Spinal cord (tissue), 9 donors: ENCODE measurements at regions not wholly inside any gene's neighbourhood (a gene's known extent, or its start where the extent isn't known, plus 50 kb on each side); places are given as distances from the start of the nearest gene placed in this dataset.
A peak's percentile ranks its signal among the peaks of the same experiment; 100 is the strongest.

ENCODE experiments used
- DNase-seq, 6 donors: peaks; one replicate each; pipeline versions ENCODE4 v3.0.0 to v3.0.0-alpha.2; 2013 to 2015; ENCODE audit warnings: low spot score in 6 of 6, low read depth in 4 of 6
- H3K27ac ChIP-seq: one replicate; pipeline ENCODE4 v1.5.1; 2013; ENCODE audit warnings: low read depth, low read length, control low read depth
- H3K27me3 ChIP-seq: one replicate; pipeline ENCODE4 v1.6.1; 2013; ENCODE audit warnings: low read length; ENCODE audit not compliant: control insufficient read depth, insufficient read depth
- H3K36me3 ChIP-seq: one replicate; pipeline ENCODE4 v1.6.1; 2013; ENCODE audit warnings: low read length; ENCODE audit not compliant: control insufficient read depth, insufficient read depth
- H3K4me1 ChIP-seq: one replicate; pipeline ENCODE4 v1.6.1; 2013; ENCODE audit warnings: low read length; ENCODE audit not compliant: control insufficient read depth, insufficient read depth
- H3K4me3 ChIP-seq: one replicate; pipeline ENCODE4 v1.5.1; 2013; ENCODE audit warnings: low read depth, low read length, control low read depth
- H3K9me3 ChIP-seq: one replicate; pipeline ENCODE4 v1.6.1; 2013; ENCODE audit warnings: low read length; ENCODE audit not compliant: control insufficient read depth, insufficient read depth
- WGBS: methylation state at CpG from one replicate; pipeline ENCODE4 v1.1.5; 2013; ENCODE audit warnings: missing lambda C conversion rate; ENCODE audit not compliant: insufficient coverage; 5-methylcytosine and 5-hydroxymethylcytosine counted together
- donor health status: healthy.

GRCh38 chr2:156891609-156892008 lies 365.9 kb upstream of the GALNT5 start:
- Histone ChIP-seq H3K9me3 (no peaks in the 10 kb centered on the region), H3K4me3 (no peak overlapping the region), H3K36me3 (no peaks in the 10 kb centered on the region), H3K4me1 (no peaks in the 10 kb centered on the region), H3K27me3 (no peaks in the 10 kb centered on the region), H3K27ac (no peak overlapping the region)
- WGBS: no CpG with 5 or more reads among the region's 1 CpG
- peak in 1 of 6 donors; percentile 14 for DNase-seq

DNA sequence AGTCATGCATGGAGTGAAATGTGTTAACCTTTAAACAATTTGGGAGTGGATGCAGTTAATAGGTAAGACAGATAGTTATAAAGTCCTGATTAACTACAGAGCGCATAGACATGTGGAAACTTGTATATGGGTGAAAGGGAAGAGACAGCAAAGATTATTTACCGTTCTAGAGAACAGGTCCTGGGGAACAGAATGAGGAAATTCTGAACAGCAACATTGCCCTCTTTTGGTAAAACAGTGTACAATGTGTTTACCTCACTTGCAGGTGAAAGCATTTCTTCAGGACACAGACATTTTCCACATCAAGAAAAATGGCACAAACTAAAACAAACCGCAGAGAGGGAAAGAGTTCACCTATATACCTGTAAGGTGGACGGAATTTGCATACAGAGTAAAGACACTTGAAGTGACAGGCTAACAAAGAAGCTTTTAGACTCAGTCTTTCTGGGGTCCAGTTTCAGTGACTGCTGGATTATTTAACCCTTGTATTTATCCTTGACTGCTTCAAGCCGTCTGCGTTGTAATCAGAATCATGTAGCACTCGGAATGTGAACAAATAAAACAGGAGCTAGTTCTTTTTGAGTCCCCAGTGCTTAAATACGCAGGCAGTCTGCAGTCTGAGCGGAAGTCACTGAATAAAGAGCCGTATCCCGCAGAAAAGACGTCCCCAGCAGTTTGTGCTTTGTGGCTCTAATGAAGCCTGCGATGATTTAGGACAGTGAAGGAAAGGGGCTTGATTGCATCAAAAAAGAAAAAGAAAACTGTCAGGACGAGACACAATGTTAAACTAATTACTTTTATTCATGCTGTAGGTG lies 364.8 kb upstream of the GALNT5 start:
- Histone ChIP-seq H3K9me3 (no peaks in the 10 kb centered on the region), H3K27me3 (no peaks in the 10 kb centered on the region), H3K27ac (peak overlapping the region; percentile 26), H3K4me3 (peak overlapping the region; percentile 50), H3K36me3 (no peaks in the 10 kb centered on the region), H3K4me1 (no peaks in the 10 kb centered on the region)
- DNase-seq: peak; percentile 45 to 94 (median 63)
- WGBS: 2% methylated on average over 10 of the region's 14 CpGs

DNA sequence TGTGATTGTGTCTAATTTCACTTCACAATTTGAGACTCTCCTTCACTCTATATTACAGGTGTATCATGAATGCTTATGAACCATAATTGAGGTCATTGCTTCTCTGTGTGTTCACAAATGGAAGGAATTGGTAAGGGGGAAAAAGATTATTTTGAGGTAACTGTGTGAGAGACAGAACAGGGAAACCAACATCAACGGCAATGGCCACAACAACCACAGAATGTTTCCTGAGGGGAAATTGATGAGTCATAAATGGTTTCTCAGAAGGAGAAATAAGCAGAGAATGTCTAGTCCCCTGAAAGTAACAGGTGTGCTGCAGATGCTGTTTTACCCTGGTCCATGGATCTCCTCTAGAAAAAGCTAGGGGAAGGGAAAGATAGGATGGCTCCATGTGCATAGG lies 361.2 kb upstream of the GALNT5 start:
- no CpG with 5 or more reads among the region's 1 CpG for WGBS

GRCh38 chr2:156897548-156897947 lies 360.0 kb upstream of the GALNT5 start:
- Histone ChIP-seq H3K4me1 (no peaks in the 10 kb centered on the region), H3K4me3 (no peak overlapping the region), H3K27ac (no peak overlapping the region), H3K36me3 (no peaks in the 10 kb centered on the region), H3K9me3 (no peaks in the 10 kb centered on the region), H3K27me3 (no peaks in the 10 kb centered on the region)
- DNase-seq: no peak

More for the DNA sequence above, 361.2 kb upstream of the GALNT5 start:
- no peaks in the 10 kb centered on the region for H3K9me3 ChIP-seq
- no peaks in the 10 kb centered on the region for H3K4me1 ChIP-seq
- H3K4me3 ChIP-seq: no peak overlapping the region
- H3K27me3 ChIP-seq: no peaks in the 10 kb centered on the region
- H3K36me3 ChIP-seq: no peaks in the 10 kb centered on the region
- DNase-seq: no peak
- no peak overlapping the region for H3K27ac ChIP-seq

DNA sequence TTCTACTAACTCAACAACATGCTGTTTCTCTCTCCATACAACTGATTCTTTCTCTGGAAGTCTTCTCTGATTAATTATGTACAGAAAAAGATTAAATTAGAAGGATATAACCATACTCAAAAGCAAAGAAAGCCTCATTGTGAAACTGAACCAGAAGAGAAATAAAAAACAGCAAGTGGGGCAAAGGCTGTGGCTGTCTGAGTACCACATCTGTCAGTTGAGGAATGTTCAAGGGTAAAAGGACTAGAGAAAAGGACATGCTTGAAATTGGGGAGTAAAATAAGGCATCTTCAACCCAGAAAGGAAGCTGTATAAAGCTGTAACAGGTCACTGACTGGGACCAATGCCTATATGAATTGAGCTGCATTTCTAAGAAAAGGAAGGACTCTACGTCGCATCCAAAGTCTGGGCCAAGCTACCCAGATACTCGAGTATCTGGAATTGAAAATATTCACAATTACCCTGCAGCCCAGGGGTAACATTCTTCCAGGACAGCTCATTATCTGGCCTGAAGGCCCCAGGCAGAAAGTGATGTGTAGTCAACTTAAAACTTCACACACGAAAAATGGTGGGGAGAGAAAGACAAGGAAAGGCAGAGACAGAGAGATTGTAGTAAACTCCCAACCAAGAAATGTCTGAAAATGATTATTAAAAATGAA lies 356.0 kb upstream of the GALNT5 start:
- no peak overlapping the region for H3K4me3 ChIP-seq

DNA sequence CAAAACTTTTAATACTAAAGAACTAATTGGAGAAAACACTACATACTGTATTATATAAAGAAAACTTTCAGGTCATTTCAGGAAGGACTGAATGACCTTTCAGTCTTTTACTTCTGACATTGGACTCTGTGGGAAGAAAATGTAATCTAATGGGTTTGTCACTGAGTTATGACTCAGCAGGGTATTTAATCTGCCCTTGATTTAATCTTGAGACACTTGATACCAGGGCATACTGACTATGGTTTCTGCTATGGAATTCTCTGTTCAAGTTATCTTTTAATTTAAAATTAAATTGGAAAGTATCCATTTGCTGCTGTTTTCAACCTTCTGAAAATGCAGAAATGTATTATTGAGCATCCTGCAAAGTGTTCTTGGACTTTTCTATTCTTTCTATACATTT lies 354.2 kb upstream of the GALNT5 start:
- DNase-seq: no peak
- H3K4me3 ChIP-seq: no peak overlapping the region

More for the DNA sequence above, 356.0 kb upstream of the GALNT5 start:
- H3K4me1 ChIP-seq: no peaks in the 10 kb centered on the region
- no peak overlapping the region for H3K27ac ChIP-seq
- no peaks in the 10 kb centered on the region for H3K27me3 ChIP-seq
- no peaks in the 10 kb centered on the region for H3K36me3 ChIP-seq
- no CpG with 5 or more reads among the region's 4 CpGs for WGBS
- H3K9me3 ChIP-seq: no peaks in the 10 kb centered on the region
- no peak for DNase-seq

GRCh38 chr2:156907806-156908205 lies 349.7 kb upstream of the GALNT5 start:
- DNase-seq: no peak
- whole genome bisulfite sequencing: no CpG with 5 or more reads among the region's 3 CpGs
- H3K27me3 ChIP-seq: no peaks in the 10 kb centered on the region
- H3K4me3 ChIP-seq: no peak overlapping the region
- H3K36me3 ChIP-seq: no peaks in the 10 kb centered on the region
- H3K4me1 ChIP-seq: no peaks in the 10 kb centered on the region
- no peaks in the 10 kb centered on the region for H3K9me3 ChIP-seq
- H3K27ac ChIP-seq: no peak overlapping the region

More for the DNA sequence above, 354.2 kb upstream of the GALNT5 start:
- no peak overlapping the region for H3K27ac ChIP-seq
- no peaks in the 10 kb centered on the region for H3K4me1 ChIP-seq
- H3K36me3 ChIP-seq: no peaks in the 10 kb centered on the region
- no peaks in the 10 kb centered on the region for H3K27me3 ChIP-seq
- H3K9me3 ChIP-seq: no peaks in the 10 kb centered on the region

GRCh38 chr2:156908825-156909224 lies 348.7 kb upstream of the GALNT5 start:
- no peak overlapping the region for H3K4me3 ChIP-seq
- no peak for DNase-seq
- H3K36me3 ChIP-seq: no peaks in the 10 kb centered on the region
- no peak overlapping the region for H3K27ac ChIP-seq
- H3K9me3 ChIP-seq: no peaks in the 10 kb centered on the region
- H3K4me1 ChIP-seq: no peaks in the 10 kb centered on the region
- WGBS: no CpG with 5 or more reads among the region's 1 CpG
- H3K27me3 ChIP-seq: no peaks in the 10 kb centered on the region

GRCh38 chr2:156909983-156910382 lies 347.5 kb upstream of the GALNT5 start:
- H3K27me3 ChIP-seq: no peaks in the 10 kb centered on the region
- H3K4me3 ChIP-seq: no peak overlapping the region
- WGBS: 73% methylated on average over 2 of the region's 5 CpGs
- H3K4me1 ChIP-seq: no peaks in the 10 kb centered on the region
- H3K27ac ChIP-seq: no peak overlapping the region
- peak in 1 of 6 donors; percentile 20 for DNase-seq
- H3K36me3 ChIP-seq: no peaks in the 10 kb centered on the region
- no peaks in the 10 kb centered on the region for H3K9me3 ChIP-seq

GRCh38 chr2:156915332-156915731 lies 342.2 kb upstream of the GALNT5 start:
- H3K4me1 ChIP-seq: no peaks in the 10 kb centered on the region
- H3K4me3 ChIP-seq: no peak overlapping the region
- no peaks in the 10 kb centered on the region for H3K36me3 ChIP-seq
- H3K9me3 ChIP-seq: no peaks in the 10 kb centered on the region
- H3K27me3 ChIP-seq: no peaks in the 10 kb centered on the region
- no peak for DNase-seq
- no peak overlapping the region for H3K27ac ChIP-seq
